ENCODE measurements at regions not wholly inside any gene's neighbourhood (a gene's known extent, or its start where the extent isn't known, plus 50 kb on each side); places are given as distances from the start of the nearest gene placed in this dataset.

- TF ChIP-seq CTCF (IDR thresholded peaks at IDR 0.05), result no peak
- TF ChIP-seq POLR2A (IDR thresholded peaks at IDR 0.05), result no peak
Measured at GRCh38 chr14:49092345-49092744, 493.8 kb downstream of the RPS29 start.
